SU-DHL-6 (cell line): ENCODE measurements at regions not wholly inside any gene's neighbourhood (a gene's known extent, or its start where the extent isn't known, plus 50 kb on each side); places are given as distances from the start of the nearest gene placed in this dataset.

Experiments
- EZH2phosphoT487 ChIP-seq: fragments of 200-600 bp; sonication (generic), shearing (Covaris generic); conservative IDR thresholded peaks from 2 replicates; pipeline ENCODE4 v1.6.1; 2018; ENCODE audit warnings: mild to moderate bottlenecking, antibody characterized with exemption, low read length, moderate library complexity, mixed read lengths
- TF ChIP-seq, protein P1 (sequence below): fragments of 200-600 bp; sonication (generic); IDR thresholded peaks from one replicate; pipeline ENCODE4 v1.5.1; 2017; ENCODE audit warnings: antibody characterized with exemption, mild to moderate bottlenecking, low read length, moderate library complexity; ENCODE audit not compliant: insufficient read depth, poor library complexity, severe bottlenecking

DNA sequence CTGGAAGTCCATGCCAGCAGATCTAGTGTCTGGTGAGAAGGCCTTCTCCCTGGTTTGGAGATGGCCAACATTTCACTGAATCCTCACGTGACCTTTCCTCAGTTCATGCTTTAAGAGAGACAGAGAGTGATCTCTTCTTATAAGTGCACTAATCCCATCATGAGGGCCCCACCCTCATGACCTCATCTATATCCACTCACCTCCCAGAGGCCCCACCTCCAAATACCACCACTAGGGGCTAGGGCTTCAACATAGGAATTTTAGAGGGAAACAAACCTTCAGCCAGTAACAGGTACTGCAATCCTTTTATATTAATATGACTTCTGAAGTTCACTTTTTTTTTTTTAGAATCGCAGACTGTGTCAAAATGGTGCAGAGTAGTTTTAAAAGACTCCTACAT lies 496.9 kb upstream of the ADAMTS16 start:
- no peak for TF ChIP-seq EZH2phosphoT487
- TF ChIP-seq, protein P1, sequence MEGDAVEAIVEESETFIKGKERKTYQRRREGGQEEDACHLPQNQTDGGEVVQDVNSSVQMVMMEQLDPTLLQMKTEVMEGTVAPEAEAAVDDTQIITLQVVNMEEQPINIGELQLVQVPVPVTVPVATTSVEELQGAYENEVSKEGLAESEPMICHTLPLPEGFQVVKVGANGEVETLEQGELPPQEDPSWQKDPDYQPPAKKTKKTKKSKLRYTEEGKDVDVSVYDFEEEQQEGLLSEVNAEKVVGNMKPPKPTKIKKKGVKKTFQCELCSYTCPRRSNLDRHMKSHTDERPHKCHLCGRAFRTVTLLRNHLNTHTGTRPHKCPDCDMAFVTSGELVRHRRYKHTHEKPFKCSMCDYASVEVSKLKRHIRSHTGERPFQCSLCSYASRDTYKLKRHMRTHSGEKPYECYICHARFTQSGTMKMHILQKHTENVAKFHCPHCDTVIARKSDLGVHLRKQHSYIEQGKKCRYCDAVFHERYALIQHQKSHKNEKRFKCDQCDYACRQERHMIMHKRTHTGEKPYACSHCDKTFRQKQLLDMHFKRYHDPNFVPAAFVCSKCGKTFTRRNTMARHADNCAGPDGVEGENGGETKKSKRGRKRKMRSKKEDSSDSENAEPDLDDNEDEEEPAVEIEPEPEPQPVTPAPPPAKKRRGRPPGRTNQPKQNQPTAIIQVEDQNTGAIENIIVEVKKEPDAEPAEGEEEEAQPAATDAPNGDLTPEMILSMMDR = no peak
